Left ventricle myocardium inferior (tissue), 1 donor: ENCODE measurements at regions not wholly inside any gene's neighbourhood (a gene's known extent, or its start where the extent isn't known, plus 50 kb on each side); places are given as distances from the start of the nearest gene placed in this dataset.

ENCODE experiments used
- DNase-seq: peaks from one replicate; pipeline ENCODE4 v3.0.0-alpha.2; 2020
- H3K27ac ChIP-seq: fragments of 200-600 bp; replicated peaks from 2 replicates; pipeline ENCODE4 v1.8.0; 2021
- H3K27me3 ChIP-seq: fragments of 200-600 bp; 2 replicates; pipeline ENCODE4 v1.8.0; 2021; ENCODE audit warnings: low read depth
- H3K36me3 ChIP-seq: fragments of 200-600 bp; 2 replicates; pipeline ENCODE4 v1.8.0; 2021
- H3K4me1 ChIP-seq: fragments of 200-600 bp; 2 replicates; pipeline ENCODE4 v1.8.0; 2021
- H3K4me3 ChIP-seq: fragments of 200-600 bp; 2 replicates; pipeline ENCODE4 v1.8.0; 2021; ENCODE audit warnings: mild to moderate bottlenecking, moderate library complexity
- H3K9me3 ChIP-seq: fragments of 200-600 bp; replicated peaks from 2 replicates; pipeline ENCODE4 v1.8.0; 2021
- intact Hi-C: fragments of 100-400 bp; cut with micrococcal nuclease; formaldehyde crosslinking; loops from one replicate; pipeline ENCODE4 v1.11.0; 2022
- TF ChIP-seq, protein P1 (sequence below): fragments of 200-600 bp; IDR thresholded peaks from 2 replicates; pipeline ENCODE4 v1.8.0; 2021; ENCODE audit warnings: antibody characterized with exemption, mild to moderate bottlenecking, borderline replicate concordance
- donor health status: DM: no; HTN: yes; CAD: no; lungs with severe emphysema.

DNA sequence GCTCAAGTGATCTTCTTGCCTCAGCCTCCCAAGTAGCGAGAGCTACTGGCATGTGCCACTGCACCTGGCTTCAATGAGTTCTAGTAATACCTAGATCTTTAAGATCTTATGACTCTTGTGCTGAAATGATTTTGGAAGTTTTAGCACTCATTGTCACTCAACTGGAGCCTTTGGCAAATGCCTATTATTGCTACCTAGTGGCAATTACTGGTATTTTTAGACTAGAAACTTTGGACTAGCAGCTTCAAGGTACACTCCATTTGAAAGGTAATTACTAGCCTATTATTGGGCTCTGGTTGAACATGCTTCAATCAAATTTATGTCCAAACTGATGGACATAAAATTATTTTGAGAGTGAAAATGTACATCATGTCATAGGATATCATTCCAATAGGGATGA lies 80.7 kb upstream of the MUCL1 start:
- H3K27me3 ChIP-seq: peaks cover 28% of the 10 kb centered on the region
- no peak overlapping the region for H3K4me3 ChIP-seq
- no peak for DNase-seq
- H3K9me3 ChIP-seq: no peaks in the 10 kb centered on the region
- no peaks in the 10 kb centered on the region for H3K4me1 ChIP-seq
- TF ChIP-seq, protein P1, sequence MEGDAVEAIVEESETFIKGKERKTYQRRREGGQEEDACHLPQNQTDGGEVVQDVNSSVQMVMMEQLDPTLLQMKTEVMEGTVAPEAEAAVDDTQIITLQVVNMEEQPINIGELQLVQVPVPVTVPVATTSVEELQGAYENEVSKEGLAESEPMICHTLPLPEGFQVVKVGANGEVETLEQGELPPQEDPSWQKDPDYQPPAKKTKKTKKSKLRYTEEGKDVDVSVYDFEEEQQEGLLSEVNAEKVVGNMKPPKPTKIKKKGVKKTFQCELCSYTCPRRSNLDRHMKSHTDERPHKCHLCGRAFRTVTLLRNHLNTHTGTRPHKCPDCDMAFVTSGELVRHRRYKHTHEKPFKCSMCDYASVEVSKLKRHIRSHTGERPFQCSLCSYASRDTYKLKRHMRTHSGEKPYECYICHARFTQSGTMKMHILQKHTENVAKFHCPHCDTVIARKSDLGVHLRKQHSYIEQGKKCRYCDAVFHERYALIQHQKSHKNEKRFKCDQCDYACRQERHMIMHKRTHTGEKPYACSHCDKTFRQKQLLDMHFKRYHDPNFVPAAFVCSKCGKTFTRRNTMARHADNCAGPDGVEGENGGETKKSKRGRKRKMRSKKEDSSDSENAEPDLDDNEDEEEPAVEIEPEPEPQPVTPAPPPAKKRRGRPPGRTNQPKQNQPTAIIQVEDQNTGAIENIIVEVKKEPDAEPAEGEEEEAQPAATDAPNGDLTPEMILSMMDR: no peak
- no peak overlapping the region for H3K27ac ChIP-seq
- no peaks in the 10 kb centered on the region for H3K36me3 ChIP-seq
- intact Hi-C loops: no loop called here

DNA sequence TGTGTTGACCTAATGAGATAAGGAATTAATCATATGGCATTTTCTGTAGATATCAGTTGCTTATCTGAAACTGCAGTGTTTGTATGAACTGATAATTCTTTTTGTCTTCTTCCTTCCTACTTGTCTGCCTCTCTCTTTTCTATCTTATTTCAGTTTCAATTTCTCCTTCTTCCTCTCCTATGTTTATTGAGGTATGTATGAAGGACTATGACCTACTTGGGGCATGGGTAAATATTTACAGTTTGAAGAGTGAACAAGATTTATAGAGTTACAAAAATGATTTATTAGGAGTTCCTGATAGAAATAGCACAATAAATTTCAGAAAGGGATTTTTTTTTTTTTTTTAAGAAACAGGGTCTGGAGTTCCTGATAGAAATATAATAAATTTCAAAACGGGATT lies 88.7 kb upstream of the MUCL1 start:
- intact Hi-C loops: no loop called here
- no peak overlapping the region for H3K27ac ChIP-seq
- TF ChIP-seq, protein P1: no peak

DNA sequence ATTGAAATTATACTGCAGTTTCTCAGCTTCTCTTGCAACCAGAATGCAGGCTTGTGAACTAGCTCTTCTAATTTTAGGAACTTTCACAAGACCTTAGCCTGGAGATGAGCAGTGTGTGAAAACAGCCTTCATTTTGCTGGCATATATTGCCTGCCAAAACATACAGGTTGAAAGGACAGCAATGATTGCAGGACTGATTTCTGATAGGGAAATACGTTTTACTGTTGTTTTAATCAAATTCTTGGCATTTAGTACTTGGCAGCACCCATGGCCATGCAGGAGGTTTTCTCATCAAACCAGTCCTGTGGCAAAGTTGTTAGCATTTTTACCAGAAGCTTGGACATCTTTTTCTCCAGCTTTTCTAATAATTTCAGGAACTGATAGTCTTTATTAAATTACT lies 91.9 kb upstream of the MUCL1 start:
- no peak for DNase-seq
- TF ChIP-seq, protein P1: no peak
- intact Hi-C loops: no loop called here
- no peaks in the 10 kb centered on the region for H3K4me1 ChIP-seq
- H3K27ac ChIP-seq: no peak overlapping the region
- H3K9me3 ChIP-seq: peaks cover 11% of the 10 kb centered on the region
- no peaks in the 10 kb centered on the region for H3K36me3 ChIP-seq
- no peak overlapping the region for H3K4me3 ChIP-seq
- H3K27me3 ChIP-seq: peaks cover 10% of the 10 kb centered on the region

More for the DNA sequence above, 88.7 kb upstream of the MUCL1 start:
- no peaks in the 10 kb centered on the region for H3K4me1 ChIP-seq
- no peaks in the 10 kb centered on the region for H3K9me3 ChIP-seq
- no peak for DNase-seq
- H3K27me3 ChIP-seq: peaks cover 2% of the 10 kb centered on the region
- H3K4me3 ChIP-seq: no peak overlapping the region
- no peaks in the 10 kb centered on the region for H3K36me3 ChIP-seq

DNA sequence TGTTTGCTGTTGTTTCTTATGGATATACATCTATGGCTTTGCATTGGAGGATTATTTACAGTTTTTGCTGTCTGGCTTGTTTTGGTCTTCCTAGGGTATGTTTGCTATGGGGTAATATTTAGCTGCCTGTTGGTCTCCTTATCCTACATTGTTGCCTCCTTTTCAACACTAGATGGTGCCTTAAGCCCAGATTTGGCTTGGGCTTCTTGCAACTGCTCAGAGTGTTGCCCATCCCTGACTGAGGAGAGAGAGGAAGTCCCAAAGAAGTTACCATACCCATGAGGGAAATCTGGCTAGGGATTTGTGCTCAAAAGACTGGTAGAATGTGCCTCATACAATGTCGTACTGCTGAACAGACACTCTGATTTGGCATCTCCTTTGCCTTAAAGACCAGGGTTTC lies 94.6 kb upstream of the MUCL1 start:
- intact Hi-C loops: no loop called here
- TF ChIP-seq, protein P1: no peak
- no peaks in the 10 kb centered on the region for H3K4me1 ChIP-seq

DNA sequence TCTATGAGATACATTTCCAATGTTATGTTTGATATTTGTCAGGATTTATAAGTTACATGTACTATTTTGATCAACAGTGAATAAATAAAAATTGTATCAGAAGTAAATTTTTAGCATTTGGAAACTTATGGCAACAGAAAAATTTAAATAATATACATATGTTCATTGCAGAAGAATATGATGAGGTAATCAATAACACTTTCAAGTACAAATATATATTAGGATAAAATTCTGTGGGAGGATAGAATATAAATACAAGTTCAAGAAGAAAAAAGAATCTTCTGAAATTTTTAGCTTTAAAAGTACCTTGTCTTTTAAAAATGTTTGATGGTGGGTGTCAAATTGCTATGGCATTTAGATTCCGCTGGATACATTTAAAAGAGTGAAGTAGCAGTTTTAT lies 102.8 kb upstream of the MUCL1 start:
- no peaks in the 10 kb centered on the region for H3K4me1 ChIP-seq
- intact Hi-C loops: loop anchor here (5.0 kb wide), 1 partner anchor 206 kb away; no protein-coding TSS in a partner anchor
- DNase-seq: no peak
- H3K9me3 ChIP-seq: peaks cover 9% of the 10 kb centered on the region
- H3K36me3 ChIP-seq: no peaks in the 10 kb centered on the region
- TF ChIP-seq, protein P1: no peak
- H3K27me3 ChIP-seq: peaks cover 25% of the 10 kb centered on the region
- no peak overlapping the region for H3K27ac ChIP-seq
- no peak overlapping the region for H3K4me3 ChIP-seq

More for the DNA sequence above, 94.6 kb upstream of the MUCL1 start:
- Histone ChIP-seq H3K27ac (no peak overlapping the region), H3K9me3 (peaks cover 17% of the 10 kb centered on the region), H3K4me3 (no peak overlapping the region), H3K27me3 (peaks cover 10% of the 10 kb centered on the region), H3K36me3 (no peaks in the 10 kb centered on the region)
- no peak for DNase-seq
